ENCODE measurements at regions not wholly inside any gene's neighbourhood (a gene's known extent, or its start where the extent isn't known, plus 50 kb on each side); places are given as distances from the start of the nearest gene placed in this dataset.

DNA sequence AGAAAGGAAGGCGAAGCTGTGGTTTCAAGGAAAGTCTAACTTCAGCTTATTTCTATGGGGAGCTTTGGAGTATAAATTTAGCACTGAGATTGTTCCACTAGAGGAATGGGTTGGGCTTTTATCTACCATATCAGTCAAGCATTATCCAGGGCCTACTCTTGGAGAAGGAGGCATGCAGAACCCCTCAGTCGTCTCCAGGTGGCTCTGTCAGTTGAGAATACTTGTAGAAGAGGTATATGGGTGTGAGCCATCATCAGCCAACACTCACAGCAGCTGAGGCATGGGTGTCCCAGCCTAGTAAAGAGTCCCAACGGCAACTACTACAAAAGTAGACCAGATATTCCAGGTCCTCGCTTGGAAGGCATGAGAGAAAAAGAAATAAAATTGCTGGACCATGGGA, 548.5 kb upstream of the GRAMD2B start:
- Histone ChIP-seq H3K4me3 (ENCODE audit: low read length in 2 of 2) (no peak overlapping the region), H3K27me3 (ENCODE audit: control insufficient read depth in 1 of 2, insufficient read depth in 2 of 2, low read length in 2 of 2) (no peaks in the 10 kb centered on the region), H3K4me1 (ENCODE audit: control insufficient read depth, insufficient read depth, low read length) (no peaks in the 10 kb centered on the region), H3K9me3 (ENCODE audit: control insufficient read depth in 2 of 2, low read length in 2 of 2) (no peaks in the 10 kb centered on the region), H3K36me3 (ENCODE audit: control insufficient read depth in 2 of 2, insufficient read depth in 2 of 2, low read length in 2 of 2) (no peaks in the 10 kb centered on the region), H3K27ac (ENCODE audit: low read length) (no peak overlapping the region), H3K9ac (ENCODE audit: low read length in 2 of 2) (no peak overlapping the region)

DNA sequence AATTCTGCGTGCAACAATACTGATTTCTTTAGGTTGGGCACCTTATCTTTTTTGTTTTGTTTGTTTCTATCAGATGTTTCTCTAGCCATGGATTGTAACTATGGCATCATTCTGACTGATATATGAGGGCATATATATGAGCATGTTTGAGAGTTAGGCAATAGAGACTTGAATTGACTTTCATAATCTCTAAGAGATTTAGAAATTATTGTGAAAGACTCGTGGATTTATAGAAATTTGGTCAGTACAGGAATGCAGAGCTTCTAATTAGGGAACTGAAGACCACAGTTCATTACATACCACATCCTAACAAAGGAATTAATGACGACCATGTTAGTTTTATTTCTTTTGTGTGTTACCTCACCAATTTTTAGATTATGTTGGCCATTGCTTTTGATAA, 546.0 kb upstream of the GRAMD2B start:
- Histone ChIP-seq H3K9ac (ENCODE audit: low read length in 2 of 2) (no peak overlapping the region), H3K27me3 (ENCODE audit: control insufficient read depth in 1 of 2, insufficient read depth in 2 of 2, low read length in 2 of 2) (no peaks in the 10 kb centered on the region), H3K4me3 (ENCODE audit: low read length in 2 of 2) (no peak overlapping the region), H3K27ac (ENCODE audit: low read length) (no peak overlapping the region), H3K4me1 (ENCODE audit: control insufficient read depth, insufficient read depth, low read length) (no peaks in the 10 kb centered on the region), H3K9me3 (ENCODE audit: control insufficient read depth in 2 of 2, low read length in 2 of 2) (no peaks in the 10 kb centered on the region), H3K36me3 (ENCODE audit: control insufficient read depth in 2 of 2, insufficient read depth in 2 of 2, low read length in 2 of 2) (no peaks in the 10 kb centered on the region)

DNA sequence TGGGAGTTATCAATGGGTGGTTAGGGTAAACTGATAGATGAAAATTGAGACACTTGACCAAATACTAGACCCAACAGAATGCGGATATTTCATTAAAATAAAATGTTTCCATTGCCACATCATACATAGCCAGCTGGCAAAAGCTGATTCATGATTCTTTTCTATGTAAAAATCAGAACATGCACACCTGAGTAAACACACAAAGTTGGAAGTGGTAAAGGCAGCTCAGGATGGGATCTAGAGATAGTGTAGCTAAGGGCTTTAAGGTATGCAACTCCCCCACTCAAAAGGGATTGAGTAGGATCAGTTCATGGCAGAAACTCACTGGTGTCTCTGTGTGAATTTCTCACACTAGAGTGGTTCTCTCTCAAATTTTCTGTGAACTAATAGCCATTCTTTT, 541.1 kb upstream of the GRAMD2B start:
- Histone ChIP-seq H3K4me3 (ENCODE audit: low read length in 2 of 2) (no peak overlapping the region), H3K9ac (ENCODE audit: low read length in 2 of 2) (no peak overlapping the region), H3K27ac (ENCODE audit: low read length) (no peak overlapping the region), H3K27me3 (ENCODE audit: control insufficient read depth in 1 of 2, insufficient read depth in 2 of 2, low read length in 2 of 2) (no peaks in the 10 kb centered on the region), H3K9me3 (ENCODE audit: control insufficient read depth in 2 of 2, low read length in 2 of 2) (no peaks in the 10 kb centered on the region), H3K36me3 (ENCODE audit: control insufficient read depth in 2 of 2, insufficient read depth in 2 of 2, low read length in 2 of 2) (no peaks in the 10 kb centered on the region), H3K4me1 (ENCODE audit: control insufficient read depth, insufficient read depth, low read length) (no peaks in the 10 kb centered on the region)

DNA sequence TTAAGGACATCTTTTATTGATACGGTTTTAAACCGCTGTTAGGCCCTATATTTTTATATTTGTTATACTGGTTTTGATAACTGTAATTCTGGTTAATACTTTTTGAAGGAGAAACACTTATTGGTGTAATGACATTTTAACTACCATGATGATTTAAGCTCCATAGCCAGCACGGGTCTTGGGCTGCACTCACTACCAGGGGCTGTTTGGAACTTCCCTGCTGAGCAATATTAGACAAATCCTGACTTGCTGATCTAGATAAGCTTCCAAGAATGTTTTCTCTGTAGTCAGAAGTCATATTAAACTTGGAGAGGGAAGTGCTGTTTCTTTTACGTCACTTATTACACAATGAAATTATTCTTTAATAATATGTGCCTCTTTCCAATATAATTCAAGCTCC, 540.0 kb upstream of the GRAMD2B start:
- Histone ChIP-seq H3K9ac (ENCODE audit: low read length in 2 of 2) (no peak overlapping the region), H3K4me3 (ENCODE audit: low read length in 2 of 2) (no peak overlapping the region), H3K27ac (ENCODE audit: low read length) (no peak overlapping the region), H3K36me3 (ENCODE audit: control insufficient read depth in 2 of 2, insufficient read depth in 2 of 2, low read length in 2 of 2) (no peaks in the 10 kb centered on the region), H3K4me1 (ENCODE audit: control insufficient read depth, insufficient read depth, low read length) (no peaks in the 10 kb centered on the region), H3K9me3 (ENCODE audit: control insufficient read depth in 2 of 2, low read length in 2 of 2) (no peaks in the 10 kb centered on the region), H3K27me3 (ENCODE audit: control insufficient read depth in 1 of 2, insufficient read depth in 2 of 2, low read length in 2 of 2) (no peaks in the 10 kb centered on the region)

DNA sequence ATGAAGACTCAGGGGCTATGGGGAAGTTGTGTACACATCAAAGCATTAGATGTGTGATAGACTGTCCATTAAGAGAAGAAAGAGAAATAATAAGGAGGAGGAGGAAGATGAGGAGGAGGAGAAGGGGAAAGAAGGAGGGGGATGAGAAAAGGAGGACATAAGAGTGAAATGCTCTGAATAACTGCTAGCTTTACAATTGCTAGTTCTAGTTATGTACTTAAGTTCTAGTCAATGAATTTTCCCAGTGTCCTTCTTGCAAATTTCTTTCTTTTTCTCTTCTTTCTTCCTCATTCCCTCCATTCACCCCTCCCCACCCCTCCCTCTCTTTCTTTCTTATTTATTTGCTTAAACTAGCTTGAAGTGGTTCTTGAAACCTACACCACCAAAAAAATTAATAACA, 534.9 kb upstream of the GRAMD2B start:
- H3K27me3 ChIP-seq (ENCODE audit: control insufficient read depth in 1 of 2, insufficient read depth in 2 of 2, low read length in 2 of 2) = no peaks in the 10 kb centered on the region
- H3K4me1 ChIP-seq (ENCODE audit: control insufficient read depth, insufficient read depth, low read length) = no peaks in the 10 kb centered on the region
- no peak overlapping the region for H3K27ac ChIP-seq (ENCODE audit: low read length)
- no peak overlapping the region for H3K4me3 ChIP-seq (ENCODE audit: low read length in 2 of 2)
- H3K9ac ChIP-seq (ENCODE audit: low read length in 2 of 2) = no peak overlapping the region
- no peaks in the 10 kb centered on the region for H3K36me3 ChIP-seq (ENCODE audit: control insufficient read depth in 2 of 2, insufficient read depth in 2 of 2, low read length in 2 of 2)
- no peaks in the 10 kb centered on the region for H3K9me3 ChIP-seq (ENCODE audit: control insufficient read depth in 2 of 2, low read length in 2 of 2)

DNA sequence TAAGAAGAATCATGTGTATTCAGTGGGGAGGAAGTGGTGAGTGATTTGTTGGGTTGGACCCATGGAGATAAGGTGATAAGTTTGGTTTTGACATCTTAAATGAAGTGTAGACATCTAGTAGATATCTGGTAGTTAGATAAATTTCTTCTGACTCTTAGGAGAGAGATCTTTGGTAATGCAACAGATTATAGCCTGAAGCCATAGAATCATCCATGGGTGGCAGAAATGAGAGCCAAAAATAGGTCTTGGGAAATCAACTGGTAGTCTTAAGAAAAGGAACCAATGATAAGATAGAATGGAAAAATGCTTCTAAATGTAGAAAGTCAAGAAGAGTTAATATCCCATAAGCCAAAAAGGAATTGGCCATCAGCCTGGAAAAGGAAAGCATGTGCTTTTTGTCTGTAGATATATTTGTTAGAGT, 532.7 kb upstream of the GRAMD2B start:
- Histone ChIP-seq H3K4me1 (ENCODE audit: control insufficient read depth, insufficient read depth, low read length) (no peaks in the 10 kb centered on the region), H3K27ac (ENCODE audit: low read length) (no peak overlapping the region), H3K4me3 (ENCODE audit: low read length in 2 of 2) (no peak overlapping the region), H3K9ac (ENCODE audit: low read length in 2 of 2) (no peak overlapping the region), H3K36me3 (ENCODE audit: control insufficient read depth in 2 of 2, insufficient read depth in 2 of 2, low read length in 2 of 2) (no peaks in the 10 kb centered on the region), H3K27me3 (ENCODE audit: control insufficient read depth in 1 of 2, insufficient read depth in 2 of 2, low read length in 2 of 2) (no peaks in the 10 kb centered on the region), H3K9me3 (ENCODE audit: control insufficient read depth in 2 of 2, low read length in 2 of 2) (no peaks in the 10 kb centered on the region)

DNA sequence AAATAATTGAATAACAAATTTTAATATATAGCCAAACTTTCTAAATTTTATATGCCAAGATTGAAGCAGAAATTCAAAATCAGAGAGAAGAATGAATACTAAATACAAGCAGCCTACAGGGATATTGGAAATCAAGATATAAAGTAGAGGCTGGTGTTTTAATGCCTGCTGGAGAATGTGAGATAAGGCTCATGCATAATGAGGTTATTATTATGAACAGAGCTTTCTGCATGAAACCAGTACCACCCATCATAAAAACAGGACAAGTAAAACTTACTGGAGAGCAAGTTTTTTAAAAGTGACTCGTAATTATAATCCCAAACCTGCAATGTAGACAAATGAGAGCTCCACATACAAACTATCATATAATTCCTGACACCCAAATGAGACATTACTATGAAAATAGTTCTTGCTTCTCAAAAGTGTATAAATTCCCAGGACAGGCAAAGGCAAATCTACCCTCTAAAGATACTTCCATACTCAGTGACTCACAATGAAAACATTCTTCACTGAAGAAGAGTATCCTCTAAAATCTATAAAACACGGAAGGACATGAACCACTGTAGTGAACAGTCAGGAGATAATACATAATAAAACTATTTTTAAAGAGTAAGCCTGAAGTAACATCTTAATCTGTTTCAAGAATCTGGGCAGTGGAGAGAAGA, 532.0 kb upstream of the GRAMD2B start:
- Histone ChIP-seq H3K27ac (ENCODE audit: low read length) (no peak overlapping the region), H3K4me3 (ENCODE audit: low read length in 2 of 2) (no peak overlapping the region), H3K27me3 (ENCODE audit: control insufficient read depth in 1 of 2, insufficient read depth in 2 of 2, low read length in 2 of 2) (no peaks in the 10 kb centered on the region), H3K9ac (ENCODE audit: low read length in 2 of 2) (no peak overlapping the region), H3K36me3 (ENCODE audit: control insufficient read depth in 2 of 2, insufficient read depth in 2 of 2, low read length in 2 of 2) (no peaks in the 10 kb centered on the region), H3K9me3 (ENCODE audit: control insufficient read depth in 2 of 2, low read length in 2 of 2) (no peaks in the 10 kb centered on the region), H3K4me1 (ENCODE audit: control insufficient read depth, insufficient read depth, low read length) (no peaks in the 10 kb centered on the region)

DNA sequence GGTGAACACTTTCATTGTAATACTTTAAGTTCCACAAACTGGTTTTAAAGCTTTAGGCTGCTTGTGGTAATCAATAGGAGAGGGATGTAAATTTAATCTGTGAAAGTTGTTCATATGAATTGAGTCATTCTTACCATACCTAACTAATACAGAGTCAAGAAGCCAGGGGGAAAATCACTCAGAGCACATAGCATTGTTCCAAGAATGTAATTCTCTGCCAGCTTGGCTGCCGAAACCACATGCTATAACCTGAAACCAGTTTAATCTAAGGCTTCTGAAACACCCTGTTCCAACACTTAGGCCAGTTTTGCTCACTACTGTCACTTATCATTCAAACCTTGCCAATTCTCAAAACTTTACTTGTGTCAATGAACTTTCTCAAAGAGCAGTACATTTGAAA, 528.8 kb upstream of the GRAMD2B start:
- H3K4me1 ChIP-seq (ENCODE audit: control insufficient read depth, insufficient read depth, low read length) = no peaks in the 10 kb centered on the region
- no peaks in the 10 kb centered on the region for H3K36me3 ChIP-seq (ENCODE audit: control insufficient read depth in 2 of 2, insufficient read depth in 2 of 2, low read length in 2 of 2)
- H3K9ac ChIP-seq (ENCODE audit: low read length in 2 of 2) = no peak overlapping the region
- H3K9me3 ChIP-seq (ENCODE audit: control insufficient read depth in 2 of 2, low read length in 2 of 2) = no peaks in the 10 kb centered on the region
- H3K4me3 ChIP-seq (ENCODE audit: low read length in 2 of 2) = no peak overlapping the region
- no peak overlapping the region for H3K27ac ChIP-seq (ENCODE audit: low read length)
- H3K27me3 ChIP-seq (ENCODE audit: control insufficient read depth in 1 of 2, insufficient read depth in 2 of 2, low read length in 2 of 2) = no peaks in the 10 kb centered on the region

DNA sequence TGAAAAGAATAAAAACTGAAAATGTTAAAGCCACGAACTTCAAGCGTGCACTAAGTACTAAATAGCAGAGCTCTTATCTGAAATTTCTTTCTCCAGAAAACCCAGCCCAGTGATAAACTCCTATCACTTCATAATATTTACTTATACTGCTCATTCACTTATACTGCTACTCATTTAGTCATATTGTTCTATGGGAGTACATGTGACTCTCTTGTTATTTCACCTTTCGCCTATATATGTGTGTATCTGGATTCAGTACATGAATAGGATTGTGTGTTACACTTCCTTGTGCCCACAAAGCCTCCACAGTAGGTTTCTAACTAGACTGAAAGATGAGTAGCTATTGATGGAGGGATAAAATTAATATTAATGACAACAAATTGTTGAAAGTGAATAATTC, 526.8 kb upstream of the GRAMD2B start:
- no peaks in the 10 kb centered on the region for H3K9me3 ChIP-seq (ENCODE audit: control insufficient read depth in 2 of 2, low read length in 2 of 2)
- H3K4me3 ChIP-seq (ENCODE audit: low read length in 2 of 2) = no peak overlapping the region
- H3K27ac ChIP-seq (ENCODE audit: low read length) = no peak overlapping the region
- H3K27me3 ChIP-seq (ENCODE audit: control insufficient read depth in 1 of 2, insufficient read depth in 2 of 2, low read length in 2 of 2) = no peaks in the 10 kb centered on the region
- H3K4me1 ChIP-seq (ENCODE audit: control insufficient read depth, insufficient read depth, low read length) = no peaks in the 10 kb centered on the region
- no peaks in the 10 kb centered on the region for H3K36me3 ChIP-seq (ENCODE audit: control insufficient read depth in 2 of 2, insufficient read depth in 2 of 2, low read length in 2 of 2)
- no peak overlapping the region for H3K9ac ChIP-seq (ENCODE audit: low read length in 2 of 2)

DNA sequence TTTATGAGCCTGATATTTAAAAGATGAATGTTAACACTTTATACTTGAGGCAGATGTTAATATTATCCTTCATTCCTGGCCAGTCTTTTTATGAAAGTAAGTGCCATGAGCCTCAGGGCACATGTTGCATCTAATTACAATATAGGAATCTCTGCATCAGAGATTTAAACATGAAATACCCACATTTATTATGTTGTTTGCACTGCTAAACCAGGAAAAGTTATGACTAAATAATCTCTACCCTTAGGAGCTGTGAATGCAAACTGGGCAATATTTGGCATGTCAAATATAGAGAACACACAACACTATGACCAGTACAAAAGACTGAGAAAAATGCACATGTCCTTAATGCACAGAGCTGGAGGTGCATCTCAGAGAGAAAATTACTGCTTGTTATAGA, 526.1 kb upstream of the GRAMD2B start:
- Histone ChIP-seq H3K4me3 (ENCODE audit: low read length in 2 of 2) (no peak overlapping the region), H3K27me3 (ENCODE audit: control insufficient read depth in 1 of 2, insufficient read depth in 2 of 2, low read length in 2 of 2) (no peaks in the 10 kb centered on the region), H3K9ac (ENCODE audit: low read length in 2 of 2) (no peak overlapping the region), H3K4me1 (ENCODE audit: control insufficient read depth, insufficient read depth, low read length) (no peaks in the 10 kb centered on the region), H3K36me3 (ENCODE audit: control insufficient read depth in 2 of 2, insufficient read depth in 2 of 2, low read length in 2 of 2) (no peaks in the 10 kb centered on the region), H3K27ac (ENCODE audit: low read length) (no peak overlapping the region), H3K9me3 (ENCODE audit: control insufficient read depth in 2 of 2, low read length in 2 of 2) (no peaks in the 10 kb centered on the region)

DNA sequence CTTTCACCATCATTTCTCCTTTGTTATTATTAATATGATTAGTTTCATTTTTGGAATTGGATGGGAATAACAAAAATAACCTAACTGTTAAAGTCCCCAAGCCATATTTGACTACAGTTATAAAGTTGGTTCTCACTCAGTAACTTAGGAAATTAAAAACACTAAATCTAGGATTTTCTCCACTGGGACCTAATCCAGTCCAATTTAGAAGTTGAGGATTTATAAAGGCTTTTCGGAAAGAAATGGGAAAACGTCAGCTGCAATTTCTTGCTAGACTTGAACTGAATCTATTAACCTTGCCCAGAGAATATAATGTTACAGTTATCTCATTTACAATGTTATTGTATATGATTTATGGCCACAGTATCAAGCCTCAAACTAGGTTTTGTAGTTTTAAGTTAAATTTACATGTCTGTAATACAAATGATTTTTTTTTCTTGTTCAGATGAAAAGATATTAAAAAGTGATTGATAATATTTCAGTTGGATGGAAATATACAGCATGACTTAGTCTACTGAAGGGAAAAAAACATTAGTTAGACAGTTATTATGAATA, 524.3 kb upstream of the GRAMD2B start:
- Histone ChIP-seq H3K4me1 (ENCODE audit: control insufficient read depth, insufficient read depth, low read length) (no peaks in the 10 kb centered on the region), H3K27ac (ENCODE audit: low read length) (no peak overlapping the region), H3K27me3 (ENCODE audit: control insufficient read depth in 1 of 2, insufficient read depth in 2 of 2, low read length in 2 of 2) (no peaks in the 10 kb centered on the region), H3K9ac (ENCODE audit: low read length in 2 of 2) (no peak overlapping the region), H3K36me3 (ENCODE audit: control insufficient read depth in 2 of 2, insufficient read depth in 2 of 2, low read length in 2 of 2) (no peaks in the 10 kb centered on the region), H3K9me3 (ENCODE audit: control insufficient read depth in 2 of 2, low read length in 2 of 2) (no peaks in the 10 kb centered on the region), H3K4me3 (ENCODE audit: low read length in 2 of 2) (no peak overlapping the region)

Data from stomach smooth muscle (tissue), 2 donors.